Smooth muscle cell of the brain vasculature (primary cell): ENCODE measurements at regions not wholly inside any gene's neighbourhood (a gene's known extent, or its start where the extent isn't known, plus 50 kb on each side); places are given as distances from the start of the nearest gene placed in this dataset.

Source experiments
- DNase-seq: peaks from one replicate; pipeline ENCODE4 v3.0.0-alpha.2; 2012; ENCODE audit warnings: low read depth, low spot score

DNA sequence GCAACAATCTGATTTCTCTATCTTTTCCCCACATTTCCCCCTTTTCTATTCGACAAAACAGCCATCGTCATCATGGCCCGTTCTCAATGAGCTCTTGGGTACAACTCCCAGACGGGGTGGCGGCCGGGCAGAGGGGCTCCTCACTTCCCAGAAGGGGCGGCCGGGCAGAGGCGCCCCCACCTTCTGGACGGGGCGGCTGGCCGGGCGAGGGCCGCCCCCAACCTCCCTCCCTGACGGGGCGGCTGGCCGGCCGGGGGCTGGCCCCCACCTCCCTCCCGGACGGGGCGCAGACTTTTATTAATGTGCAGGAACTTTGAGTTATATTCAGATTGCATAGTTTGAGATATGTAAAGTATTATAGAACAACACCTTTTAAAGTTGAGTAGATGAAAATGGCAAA lies 64.4 kb upstream of the HPGD start:
- no peak for DNase-seq

DNA sequence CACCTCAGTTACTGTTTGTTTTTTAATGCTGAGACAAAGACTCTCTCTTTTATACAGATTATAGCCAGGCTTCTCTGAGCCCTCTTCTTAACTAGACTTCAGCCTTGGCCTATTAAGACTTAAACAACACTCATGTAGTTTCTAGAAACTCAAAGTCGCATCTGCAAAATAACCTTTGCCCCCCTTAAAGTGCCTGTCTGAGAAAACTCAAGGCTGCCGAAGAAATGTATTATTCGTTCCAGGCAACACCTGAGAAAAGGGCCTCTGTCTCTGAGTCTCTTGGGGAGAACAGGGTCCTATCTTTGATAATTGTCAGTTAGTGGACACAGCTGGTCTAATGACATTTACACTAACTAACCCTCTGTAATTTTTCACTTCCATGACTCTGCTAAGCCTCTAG lies 60.8 kb upstream of the HPGD start:
- no peak for DNase-seq

DNA sequence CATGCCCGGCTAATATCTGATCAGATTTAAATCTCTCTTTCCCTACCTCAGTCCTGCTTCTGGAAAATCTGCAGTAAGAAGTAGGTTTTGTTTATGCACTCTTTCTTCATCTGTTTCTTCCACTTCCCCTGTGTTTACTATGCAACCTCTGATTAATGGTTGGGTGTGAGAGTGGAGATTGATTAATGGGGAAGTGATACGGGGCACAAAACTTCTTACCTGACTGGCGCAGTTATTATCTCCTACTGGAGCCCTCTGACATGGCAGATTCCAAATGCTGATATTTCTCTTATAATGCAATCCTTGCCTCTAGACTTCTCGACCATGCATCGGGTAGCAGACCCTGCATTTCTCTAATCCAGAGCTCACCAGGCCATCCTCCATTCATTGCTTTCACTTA lies 60.2 kb upstream of the HPGD start:
- DNase-seq: no peak

DNA sequence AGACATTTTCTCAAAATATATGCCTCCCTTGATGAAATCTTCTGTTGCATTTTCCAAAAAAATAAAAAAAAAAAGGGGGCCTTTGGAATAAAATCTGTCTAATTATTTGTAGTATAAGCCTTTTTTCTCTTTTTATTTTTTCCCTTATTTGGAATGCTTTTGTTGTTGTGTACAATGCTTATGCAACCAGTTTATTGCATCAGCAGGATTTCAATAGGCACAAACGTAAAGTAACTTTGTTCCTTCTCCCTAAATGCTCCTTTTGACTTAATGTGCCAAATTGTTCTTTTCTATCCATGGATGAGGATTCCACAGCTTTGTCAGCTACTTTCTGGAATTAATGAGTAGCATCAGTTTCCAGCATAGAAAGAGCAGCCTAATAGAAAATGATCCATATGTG lies 59.6 kb upstream of the HPGD start:
- DNase-seq: no peak

DNA sequence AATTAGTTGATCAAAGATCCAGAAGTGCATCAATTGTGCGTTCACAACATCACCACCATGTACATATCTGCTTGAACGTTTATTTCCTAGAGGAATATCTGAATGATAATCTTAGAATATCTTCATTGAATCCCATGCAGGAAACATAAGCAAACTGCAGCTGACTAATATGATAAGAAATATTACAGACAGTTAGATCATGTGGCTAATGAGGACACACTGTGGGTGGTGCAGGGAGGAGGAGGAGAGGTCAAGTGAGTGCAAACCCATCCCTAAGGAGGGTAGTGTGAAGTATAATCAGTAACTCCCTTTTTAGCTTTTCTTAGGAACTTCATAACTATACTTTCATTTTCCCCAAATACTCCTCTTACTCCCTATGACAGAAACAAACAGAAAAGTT lies 58.3 kb upstream of the HPGD start:
- no peak for DNase-seq

DNA sequence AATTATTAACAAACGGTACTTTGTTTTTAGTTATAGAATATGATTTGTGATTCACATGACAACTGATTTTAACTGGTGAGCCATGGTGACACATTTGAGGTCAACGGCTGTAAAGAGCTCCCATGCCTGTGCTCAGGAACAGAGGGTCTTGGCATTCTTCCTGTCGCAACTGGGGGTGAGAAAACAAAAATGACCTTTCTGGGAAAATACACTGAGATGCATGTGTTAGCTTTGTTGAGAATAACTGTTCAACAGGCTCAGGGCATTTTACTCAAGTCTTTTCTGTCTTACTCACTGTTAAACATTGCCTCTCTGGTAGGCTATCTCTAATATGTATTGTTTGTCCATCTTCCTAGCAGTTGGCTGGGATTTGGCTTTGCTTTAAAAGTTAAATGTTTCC lies 57.1 kb upstream of the HPGD start:
- DNase-seq: peak; percentile 36

DNA sequence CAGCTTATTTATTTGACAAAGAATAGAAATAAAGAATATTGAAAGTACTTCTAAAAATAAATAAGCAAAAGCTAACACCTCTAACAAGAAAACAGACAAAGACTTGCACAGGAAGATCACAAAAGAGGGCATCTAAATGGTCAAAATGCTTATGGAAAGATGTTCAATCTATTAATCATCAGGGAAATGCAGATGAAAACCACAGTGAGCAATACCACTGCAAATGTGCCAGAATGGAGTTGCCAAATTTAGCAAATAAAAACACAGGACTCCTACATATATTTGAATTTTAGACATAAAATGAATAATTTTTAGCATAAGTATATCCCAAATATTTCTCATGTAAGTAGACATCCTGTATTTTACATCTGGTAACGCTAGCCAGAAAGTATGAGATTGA lies 56.1 kb upstream of the HPGD start:
- DNase-seq: no peak

DNA sequence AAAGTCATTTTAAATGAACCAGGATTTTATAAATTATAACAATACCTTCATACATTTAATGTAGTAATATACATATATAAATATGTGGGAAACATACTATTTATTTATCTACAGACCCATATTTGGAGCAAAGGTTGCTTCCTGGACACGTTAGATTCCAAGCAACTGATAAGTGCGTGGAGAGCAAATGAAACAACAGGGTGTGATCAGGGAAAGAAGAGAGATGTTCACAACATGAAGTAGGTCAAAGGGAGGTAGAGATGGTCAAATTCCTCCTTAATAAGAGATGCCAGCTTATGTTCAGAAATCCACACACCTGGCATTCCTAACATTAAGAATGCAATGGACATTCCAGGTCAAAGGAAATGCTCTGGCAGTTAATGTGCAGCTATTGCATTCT lies 53.1 kb upstream of the HPGD start:
- no peak for DNase-seq
